ENCODE measurements at regions not wholly inside any gene's neighbourhood (a gene's known extent, or its start where the extent isn't known, plus 50 kb on each side); places are given as distances from the start of the nearest gene placed in this dataset.

GRCh38 chr12:115235880-115236279 is 551.9 kb upstream of the TBX3 start:
- DNase-seq = no peak

- no peak for DNase-seq
Observed at GRCh38 chr12:115233891-115234543, 550.0 kb upstream of the TBX3 start.

- DNase-seq = no peak
Observed at GRCh38 chr12:115232455-115233156, 548.6 kb upstream of the TBX3 start.

DNA sequence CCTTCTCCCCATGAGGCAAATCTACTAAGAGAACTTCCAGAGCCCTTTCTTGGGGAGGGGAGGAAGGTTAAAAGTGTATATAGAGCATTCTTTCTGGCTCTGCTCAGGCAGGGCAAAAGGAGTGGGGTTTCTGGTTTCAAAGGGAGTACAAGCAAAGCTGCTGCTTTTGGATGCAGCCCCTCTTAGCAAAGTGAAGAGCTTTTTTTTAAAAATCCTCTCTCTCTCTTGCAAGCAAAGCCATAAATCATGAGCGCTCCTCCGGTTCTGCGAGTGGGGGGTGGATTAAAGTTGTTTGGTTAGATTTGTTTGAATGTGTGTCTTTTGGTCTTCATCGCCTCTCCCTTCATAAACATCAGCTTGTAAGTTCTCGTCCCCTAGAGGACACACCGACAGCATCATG is 546.6 kb upstream of the TBX3 start:
- no peak for DNase-seq

- DNase-seq = no peak
Observed at GRCh38 chr12:115229517-115229916, 545.5 kb upstream of the TBX3 start.

- DNase-seq = no peak
Observed at GRCh38 chr12:115228434-115228833, 544.5 kb upstream of the TBX3 start.

GRCh38 chr12:115227137-115227615 is 543.2 kb upstream of the TBX3 start:
- DNase-seq = no peak

GRCh38 chr12:115225845-115226244 is 541.9 kb upstream of the TBX3 start:
- no peak for DNase-seq

DNA sequence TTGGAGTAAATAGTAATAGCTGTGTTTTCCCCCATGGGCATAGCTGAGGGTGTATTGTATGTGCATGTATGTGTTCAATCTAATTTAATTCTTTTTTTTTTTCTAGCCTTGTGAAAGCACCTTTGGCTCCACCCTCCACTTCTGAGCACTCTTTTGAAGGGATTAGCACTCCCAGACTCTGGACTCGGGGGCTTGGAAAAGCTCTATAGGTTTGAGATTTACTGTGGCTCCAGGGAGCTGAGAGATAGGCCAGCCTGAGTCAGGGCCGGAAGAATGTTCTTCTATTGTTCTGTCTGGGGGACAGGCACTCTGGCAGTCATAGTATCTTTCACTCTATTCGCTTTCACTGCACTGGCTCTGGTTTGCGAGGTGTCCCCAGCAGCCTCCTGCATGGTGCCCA is 540.0 kb upstream of the TBX3 start:
- no peak for DNase-seq

GRCh38 chr12:115223322-115223721 is 539.3 kb upstream of the TBX3 start:
- no peak for DNase-seq

- DNase-seq = no peak
Observed at GRCh38 chr12:115222220-115222619, 538.2 kb upstream of the TBX3 start.

- no peak for DNase-seq
Observed at GRCh38 chr12:115216301-115216700, 532.3 kb upstream of the TBX3 start.

- no peak for DNase-seq
Observed at GRCh38 chr12:115215544-115215943, 531.6 kb upstream of the TBX3 start.

DNA sequence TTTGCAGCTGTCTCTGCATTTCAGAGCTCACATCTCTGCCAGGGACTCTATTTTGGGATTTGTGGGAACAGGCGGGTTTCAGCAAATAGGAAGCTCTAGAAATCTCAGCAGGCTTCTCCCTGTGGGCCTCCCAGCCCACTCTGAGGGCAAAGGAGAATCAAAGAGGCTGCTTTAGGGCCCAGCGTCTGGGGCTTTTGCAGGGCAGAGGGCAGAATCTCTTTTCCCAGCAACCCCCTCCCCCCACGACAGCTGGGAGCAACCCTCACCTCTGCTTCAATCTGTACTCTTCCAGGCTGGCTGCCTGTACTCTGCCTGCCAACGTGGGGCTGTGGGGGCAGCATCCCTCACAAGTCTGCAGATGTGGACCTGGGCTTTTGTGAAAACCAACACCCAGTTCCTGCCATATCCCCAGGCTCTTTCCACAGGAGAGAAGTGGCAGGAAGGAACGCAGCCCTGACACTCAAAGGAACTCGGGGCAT is 529.6 kb upstream of the TBX3 start:
- no peak for DNase-seq

DNA sequence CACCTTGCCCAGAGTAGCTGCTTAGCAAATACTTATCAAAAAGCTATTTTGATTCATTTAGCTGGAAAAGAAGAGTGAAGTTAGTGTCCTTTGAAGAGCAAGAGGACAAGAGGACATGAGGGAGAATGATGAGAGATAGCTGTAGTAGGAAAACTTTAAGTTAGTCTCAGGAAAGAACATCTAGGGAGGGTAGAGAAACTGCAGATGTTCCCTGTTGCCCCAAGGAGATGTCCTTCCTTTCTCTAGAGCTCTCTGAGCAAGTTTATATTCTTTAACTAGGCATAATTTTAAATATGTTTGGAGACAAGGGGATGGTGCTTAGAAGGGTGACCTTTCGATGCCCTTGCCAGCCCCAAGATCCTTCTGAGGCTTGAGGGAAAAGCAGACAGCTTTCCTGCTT is 529.1 kb upstream of the TBX3 start:
- DNase-seq = no peak

GRCh38 chr12:115212356-115212755 is 528.4 kb upstream of the TBX3 start:
- DNase-seq = no peak

GRCh38 chr12:115210533-115211252 is 526.7 kb upstream of the TBX3 start:
- no peak for DNase-seq

DNA sequence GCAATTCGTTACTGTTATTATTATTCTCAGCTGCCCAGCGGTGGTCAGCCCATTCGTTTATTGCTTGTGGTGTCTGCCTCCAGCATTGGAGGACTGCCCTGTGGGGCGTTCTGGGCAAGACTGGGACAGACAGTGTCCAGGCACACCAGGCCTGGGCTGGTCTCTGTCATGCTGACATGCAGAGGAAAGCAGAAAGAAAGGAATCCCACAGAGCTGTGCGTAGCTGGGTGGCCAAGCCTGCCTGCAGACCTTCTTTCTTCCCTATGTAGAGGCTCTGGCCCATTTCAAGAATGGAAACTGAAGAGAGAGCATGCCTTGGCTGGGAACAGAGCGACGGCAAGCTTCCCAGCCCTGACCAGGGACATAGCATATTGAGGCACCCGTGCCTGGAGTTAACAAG is 525.3 kb upstream of the TBX3 start:
- no peak for DNase-seq

GRCh38 chr12:115208098-115208497 is 524.1 kb upstream of the TBX3 start:
- no peak for DNase-seq

GRCh38 chr12:115207216-115207915 is 523.4 kb upstream of the TBX3 start:
- DNase-seq = no peak

DNA sequence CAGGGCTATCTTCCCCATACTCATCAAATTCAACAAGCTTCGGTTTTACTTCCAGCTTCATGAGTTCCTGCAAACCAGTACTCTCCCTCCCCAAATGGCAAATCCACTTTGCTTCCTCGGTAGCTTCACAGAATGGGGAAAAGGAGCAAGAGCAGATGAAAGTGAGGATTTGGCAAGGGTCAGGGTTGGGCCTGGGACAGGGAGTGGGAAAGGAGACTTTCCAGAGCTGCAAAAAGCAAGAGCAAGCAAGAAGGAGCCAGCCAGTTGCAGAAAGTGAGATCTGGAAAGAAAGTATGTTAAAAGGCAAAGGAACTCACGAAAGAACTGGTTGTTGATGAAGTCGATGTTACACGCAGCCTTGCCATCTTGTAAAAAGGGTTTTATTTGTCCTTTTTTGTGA is 522.8 kb upstream of the TBX3 start:
- DNase-seq = no peak

GRCh38 chr12:115205755-115206308 is 521.9 kb upstream of the TBX3 start:
- no peak for DNase-seq
